ENCODE measurements at regions not wholly inside any gene's neighbourhood (a gene's known extent, or its start where the extent isn't known, plus 50 kb on each side); places are given as distances from the start of the nearest gene placed in this dataset.

DNA sequence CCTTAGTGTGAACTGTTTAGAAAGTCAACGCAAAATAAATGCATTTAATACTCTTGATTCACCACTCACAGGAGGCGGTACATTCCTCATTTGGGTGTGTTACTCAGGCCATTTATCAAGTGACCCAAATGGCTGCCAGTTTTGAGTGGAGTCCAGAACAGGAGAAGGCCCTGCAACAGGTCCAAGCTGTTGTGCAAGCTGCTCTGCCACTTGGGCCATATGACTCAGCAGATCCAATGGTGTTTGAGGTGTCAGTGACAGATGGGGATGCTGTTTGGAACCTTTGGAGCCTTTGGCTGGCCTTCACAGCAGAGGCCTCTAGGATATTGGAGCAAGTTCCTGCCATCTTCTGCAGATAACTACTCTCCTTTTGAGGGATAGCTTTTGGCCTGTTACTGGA is 609.2 kb downstream of the KCNT2 start (continued):
- TF ChIP-seq POLR2B (IDR thresholded peaks at IDR 0.05; ENCODE audit: low read depth, partially characterized antibody) (no peak), MEIS2 (IDR thresholded peaks at IDR 0.05; ENCODE audit: partially characterized antibody) (peak; percentile 43), CEBPG (CRISPR knock-in tag; IDR thresholded peaks at IDR 0.05) (no peak), CEBPG (tag; conservative IDR thresholded peaks at IDR 0.05 in 1 of 2, IDR thresholded peaks at IDR 0.05 in 1 of 2) (peak; percentile 28 to 62; a peak in 2 of 4 replicates), ZNF253 (CRISPR knock-in tag; conservative IDR thresholded peaks at IDR 0.05) (no peak), CEBPB (tag; IDR thresholded peaks at IDR 0.05) (peak; percentile 77)
- TF ChIP-seq, protein P1, sequence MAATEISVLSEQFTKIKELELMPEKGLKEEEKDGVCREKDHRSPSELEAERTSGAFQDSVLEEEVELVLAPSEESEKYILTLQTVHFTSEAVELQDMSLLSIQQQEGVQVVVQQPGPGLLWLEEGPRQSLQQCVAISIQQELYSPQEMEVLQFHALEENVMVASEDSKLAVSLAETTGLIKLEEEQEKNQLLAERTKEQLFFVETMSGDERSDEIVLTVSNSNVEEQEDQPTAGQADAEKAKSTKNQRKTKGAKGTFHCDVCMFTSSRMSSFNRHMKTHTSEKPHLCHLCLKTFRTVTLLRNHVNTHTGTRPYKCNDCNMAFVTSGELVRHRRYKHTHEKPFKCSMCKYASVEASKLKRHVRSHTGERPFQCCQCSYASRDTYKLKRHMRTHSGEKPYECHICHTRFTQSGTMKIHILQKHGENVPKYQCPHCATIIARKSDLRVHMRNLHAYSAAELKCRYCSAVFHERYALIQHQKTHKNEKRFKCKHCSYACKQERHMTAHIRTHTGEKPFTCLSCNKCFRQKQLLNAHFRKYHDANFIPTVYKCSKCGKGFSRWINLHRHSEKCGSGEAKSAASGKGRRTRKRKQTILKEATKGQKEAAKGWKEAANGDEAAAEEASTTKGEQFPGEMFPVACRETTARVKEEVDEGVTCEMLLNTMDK (IDR thresholded peaks at IDR 0.05; ENCODE audit: borderline replicate concordance, insufficient read depth, low read depth, low read length, poor library complexity, severe bottlenecking), result no peak
- TF ChIP-seq, protein P2, sequence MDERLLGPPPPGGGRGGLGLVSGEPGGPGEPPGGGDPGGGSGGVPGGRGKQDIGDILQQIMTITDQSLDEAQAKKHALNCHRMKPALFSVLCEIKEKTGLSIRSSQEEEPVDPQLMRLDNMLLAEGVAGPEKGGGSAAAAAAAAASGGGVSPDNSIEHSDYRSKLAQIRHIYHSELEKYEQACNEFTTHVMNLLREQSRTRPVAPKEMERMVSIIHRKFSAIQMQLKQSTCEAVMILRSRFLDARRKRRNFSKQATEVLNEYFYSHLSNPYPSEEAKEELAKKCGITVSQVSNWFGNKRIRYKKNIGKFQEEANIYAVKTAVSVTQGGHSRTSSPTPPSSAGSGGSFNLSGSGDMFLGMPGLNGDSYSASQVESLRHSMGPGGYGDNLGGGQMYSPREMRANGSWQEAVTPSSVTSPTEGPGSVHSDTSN (CRISPR knock-in tag; IDR thresholded peaks at IDR 0.05; ENCODE audit: low read depth), result no peak
- TF ChIP-seq, protein P2 (tag; conservative IDR thresholded peaks at IDR 0.05; ENCODE audit: low read depth), result peak; percentile 71

Measured in K562 (cell line).